ENCODE measurements at regions not wholly inside any gene's neighbourhood (a gene's known extent, or its start where the extent isn't known, plus 50 kb on each side); places are given as distances from the start of the nearest gene placed in this dataset.
A peak's percentile ranks its signal among the peaks of the same experiment; 100 is the strongest.
"Not testable (repeated sequence)": the region's sequence is repeated elsewhere in the genome, so short reads cannot be mapped to it uniquely, and the experiment has no call there.

- TF ChIP-seq CTCF (conservative IDR thresholded peaks at IDR 0.05; ENCODE audit: low read depth, low read length): no peak
- no peak overlapping the region for H3K4me3 ChIP-seq (ENCODE audit: low read length)
- no peak for DNase-seq (ENCODE audit: low read depth)
Observed at GRCh38 chr12:75756771-75757170, 245.4 kb upstream of the KRR1 start.

DNA sequence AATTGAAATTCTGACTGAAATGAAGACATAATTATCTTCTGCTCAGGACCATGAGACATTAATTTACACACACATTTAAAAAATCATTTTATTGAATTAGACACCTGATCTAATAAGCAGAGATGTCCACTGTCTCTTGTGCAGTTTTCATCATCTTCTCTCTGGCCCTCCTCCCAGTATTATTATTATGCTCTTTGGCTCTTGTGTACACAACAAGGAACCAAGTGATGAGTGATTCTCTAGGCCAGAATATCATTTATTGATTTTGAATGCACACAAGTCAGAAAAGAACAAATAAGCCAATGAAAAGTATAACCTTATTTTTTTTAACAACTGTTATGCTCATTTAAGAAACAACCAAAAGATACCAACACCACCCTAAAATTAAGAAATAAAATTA, 244.7 kb upstream of the KRR1 start:
- TF ChIP-seq CTCF (conservative IDR thresholded peaks at IDR 0.05; ENCODE audit: low read depth, low read length): no peak
- no peak overlapping the region for H3K4me3 ChIP-seq (ENCODE audit: low read length)
- no peak for DNase-seq (ENCODE audit: low read depth)

DNA sequence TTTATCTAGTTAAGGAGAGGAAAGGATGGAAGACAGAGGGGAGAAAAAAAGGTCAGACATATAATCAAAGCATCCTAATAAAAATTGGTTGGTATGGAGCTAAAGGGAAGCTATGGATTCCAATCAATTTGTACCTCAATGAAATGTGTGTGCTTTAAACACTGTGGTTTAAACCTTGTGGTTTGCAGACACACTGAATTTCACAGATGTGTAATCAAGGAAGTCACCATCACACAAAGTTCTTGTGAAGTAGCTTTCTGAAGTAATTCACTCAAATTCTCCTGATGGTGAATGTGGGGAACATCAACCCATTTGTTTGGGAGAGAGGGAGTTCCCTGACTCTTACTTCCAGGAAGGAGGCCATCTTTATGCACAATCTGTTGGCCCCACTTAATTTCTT, 243.3 kb upstream of the KRR1 start:
- no peak for TF ChIP-seq CTCF (conservative IDR thresholded peaks at IDR 0.05; ENCODE audit: low read depth, low read length)
- H3K4me3 ChIP-seq (ENCODE audit: low read length): no peak overlapping the region
- DNase-seq (ENCODE audit: low read depth): no peak

DNA sequence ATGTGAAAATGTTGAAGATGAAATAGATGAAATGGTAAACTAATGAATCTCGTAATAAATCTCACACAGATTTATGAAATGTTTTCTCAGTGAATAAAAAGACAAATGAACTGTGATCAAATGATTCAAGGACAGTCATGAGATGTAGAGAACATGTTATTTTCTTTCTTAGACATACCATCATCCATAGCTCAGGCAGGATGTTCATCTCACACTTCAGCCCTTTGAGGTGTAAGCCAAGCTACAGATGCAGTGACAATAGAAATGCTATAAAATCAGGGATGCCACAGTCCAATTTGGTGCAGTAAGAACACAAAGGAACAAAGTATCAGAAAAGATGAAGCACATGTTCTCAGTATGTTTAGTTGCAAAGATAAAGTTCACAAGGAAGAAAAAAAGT, 242.7 kb upstream of the KRR1 start:
- TF ChIP-seq CTCF (conservative IDR thresholded peaks at IDR 0.05; ENCODE audit: low read depth, low read length): no peak
- no peak for DNase-seq (ENCODE audit: low read depth)

GRCh38 chr12:75751769-75752471, 240.5 kb upstream of the KRR1 start:
- no peak for DNase-seq (ENCODE audit: low read depth)
- TF ChIP-seq CTCF (conservative IDR thresholded peaks at IDR 0.05; ENCODE audit: low read depth, low read length): no peak
- H3K4me3 ChIP-seq (ENCODE audit: low read length): no peak overlapping the region

More for the DNA sequence above, 242.7 kb upstream of the KRR1 start:
- no peak overlapping the region for H3K4me3 ChIP-seq (ENCODE audit: low read length)

- no peak for TF ChIP-seq CTCF (conservative IDR thresholded peaks at IDR 0.05; ENCODE audit: low read depth, low read length)
Observed at GRCh38 chr12:75750716-75751306, 239.4 kb upstream of the KRR1 start.

GRCh38 chr12:75748990-75749389, 237.6 kb upstream of the KRR1 start:
- not testable (repeated sequence) for H3K4me3 ChIP-seq (ENCODE audit: low read length); DNase-seq (ENCODE audit: low read depth)

More at GRCh38 chr12:75750716-75751306, 239.4 kb upstream of the KRR1 start:
- peak overlapping the region; percentile 6 for H3K4me3 ChIP-seq (ENCODE audit: low read length)
- peak; percentile 64 for DNase-seq (ENCODE audit: low read depth)
